DOHH2 (cell line): ENCODE measurements at regions not wholly inside any gene's neighbourhood (a gene's known extent, or its start where the extent isn't known, plus 50 kb on each side); places are given as distances from the start of the nearest gene placed in this dataset.

ENCODE experiments used
- H3F3A ChIP-seq: fragments of 200-600 bp; sonication (generic), shearing (Covaris generic); 2 replicates; pipeline ENCODE4 v1.6.0; 2016; ENCODE audit warnings: antibody characterized with exemption, mild to moderate bottlenecking; ENCODE audit not compliant: control insufficient read depth, insufficient read depth
- H3K27ac ChIP-seq: fragments of 200-600 bp; sonication (generic); 2 replicates; pipeline ENCODE4 v1.5.1; 2014; ENCODE audit warnings: low read depth, mild to moderate bottlenecking, low read length, moderate library complexity
- H3K27me3 ChIP-seq: fragments of 200-600 bp; sonication (generic); 2 replicates; pipeline ENCODE4 v1.6.1; 2014; ENCODE audit warnings: mild to moderate bottlenecking, low read length, mixed read lengths; ENCODE audit not compliant: control insufficient read depth
- H3K36me3 ChIP-seq: fragments of 200-600 bp; sonication (generic); 2 replicates; pipeline ENCODE4 v1.6.1; 2014; ENCODE audit warnings: mild to moderate bottlenecking, low read length, moderate library complexity, mixed read lengths; ENCODE audit not compliant: control insufficient read depth
- H3K4me1 ChIP-seq: fragments of 200-600 bp; sonication (generic); 2 replicates; pipeline ENCODE4 v1.6.1; 2014; ENCODE audit warnings: mild to moderate bottlenecking, low read length, mixed read lengths; ENCODE audit not compliant: control insufficient read depth
- H3K4me2 ChIP-seq: fragments of 200-600 bp; sonication (generic); 2 replicates; pipeline ENCODE4 v1.6.0; 2014; ENCODE audit warnings: mild to moderate bottlenecking, low read length, moderate library complexity
- H3K4me3 ChIP-seq: fragments of 200-600 bp; sonication (generic); 2 replicates; pipeline ENCODE4 v1.5.1; 2014; ENCODE audit warnings: mild to moderate bottlenecking, low read length, mixed read lengths
- H3K79me2 ChIP-seq: fragments of 200-600 bp; sonication (generic); 2 replicates; pipeline ENCODE4 v1.6.1; 2014; ENCODE audit warnings: mild to moderate bottlenecking, low read length, mixed read lengths; ENCODE audit not compliant: control insufficient read depth
- H3K9me2 ChIP-seq: fragments of 200-600 bp; sonication (generic); replicated peaks from 2 replicates; pipeline ENCODE4 v1.6.1; 2014; ENCODE audit warnings: mild to moderate bottlenecking, low read length, mixed read lengths; ENCODE audit not compliant: control insufficient read depth
- H3K9me3 ChIP-seq: fragments of 200-600 bp; sonication (generic); 2 replicates; pipeline ENCODE4 v1.6.1; 2014; ENCODE audit warnings: antibody characterized with exemption, low read length, mixed read lengths; ENCODE audit not compliant: control insufficient read depth, insufficient read depth
- H4K20me1 ChIP-seq: fragments of 200-600 bp; sonication (generic); 2 replicates; pipeline ENCODE4 v1.6.0; 2014; ENCODE audit warnings: low read depth, mild to moderate bottlenecking, antibody characterized with exemption, low read length, moderate library complexity; ENCODE audit not compliant: control insufficient read depth, insufficient read depth
- CTCF ChIP-seq: fragments of 200-600 bp; sonication (generic); IDR thresholded peaks from one replicate; pipeline ENCODE4 v1.5.1; 2014; ENCODE audit warnings: antibody characterized with exemption, mild to moderate bottlenecking, low read depth, low read length; ENCODE audit not compliant: poor library complexity, severe bottlenecking
- EZH2phosphoT487 ChIP-seq: fragments of 200-600 bp; sonication (generic); IDR thresholded peaks from 2 replicates; pipeline ENCODE4 v1.6.1; 2017; ENCODE audit warnings: borderline replicate concordance, mild to moderate bottlenecking, antibody characterized with exemption, low read length, moderate library complexity, mixed read lengths

DNA sequence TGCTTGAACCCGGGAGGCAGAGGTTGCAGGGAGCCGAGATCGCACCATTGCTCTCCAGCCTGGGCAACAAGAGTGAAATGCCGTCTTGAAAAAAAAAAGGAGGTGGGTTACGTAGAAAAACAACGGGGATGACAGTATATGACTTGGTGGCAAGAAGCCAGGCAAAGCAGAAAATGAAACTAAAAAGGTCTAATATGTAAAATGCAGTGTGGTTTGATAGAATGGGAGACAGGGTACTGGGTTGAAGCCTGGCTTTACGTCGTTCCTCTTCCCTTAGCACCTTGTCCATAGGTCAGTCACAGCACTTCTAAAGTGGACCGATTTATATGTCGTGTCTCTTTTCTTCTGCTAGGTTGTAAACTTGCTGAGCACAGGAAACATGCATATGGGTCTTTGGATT lies 274.9 kb upstream of the ZC3H12C start:
- Histone ChIP-seq H3K36me3 (no peaks in the 10 kb centered on the region), H3K4me3 (no peak overlapping the region), H3K9me2 (no peaks in the 10 kb centered on the region), H3K4me2 (no peak overlapping the region), H3K27ac (no peak overlapping the region), H4K20me1 (no peaks in the 10 kb centered on the region), H3F3A (no peaks in the 10 kb centered on the region), H3K79me2 (no peaks in the 10 kb centered on the region), H3K4me1 (no peaks in the 10 kb centered on the region), H3K27me3 (no peaks in the 10 kb centered on the region), H3K9me3 (no peaks in the 10 kb centered on the region)
- no peak for TF ChIP-seq CTCF
- TF ChIP-seq EZH2phosphoT487: no peak

DNA sequence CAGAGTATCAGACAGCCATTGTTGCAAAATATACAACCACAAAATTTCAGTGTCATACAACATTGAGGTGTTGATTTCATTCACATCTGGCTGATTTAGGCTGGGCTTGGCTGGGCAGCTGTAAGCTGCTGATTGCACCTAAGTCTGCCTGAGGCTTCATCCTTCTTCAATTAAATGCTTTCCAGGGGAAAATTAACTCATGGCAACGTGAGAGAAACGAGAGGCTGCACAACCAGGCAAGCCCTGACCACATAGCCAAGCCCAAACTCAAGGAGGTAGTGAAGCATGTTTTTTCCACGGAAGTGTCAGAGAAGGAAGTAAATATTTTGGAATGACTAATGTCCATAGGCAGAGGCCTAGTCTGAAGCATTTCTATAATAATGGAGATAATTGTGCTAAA lies 273.8 kb upstream of the ZC3H12C start:
- Histone ChIP-seq H3K27me3 (no peaks in the 10 kb centered on the region), H3K36me3 (no peaks in the 10 kb centered on the region), H3K27ac (no peak overlapping the region), H3K4me3 (no peak overlapping the region), H3K4me2 (no peak overlapping the region), H3K9me3 (no peaks in the 10 kb centered on the region), H3F3A (no peaks in the 10 kb centered on the region), H3K9me2 (no peaks in the 10 kb centered on the region), H3K4me1 (no peaks in the 10 kb centered on the region), H4K20me1 (no peaks in the 10 kb centered on the region), H3K79me2 (no peaks in the 10 kb centered on the region)
- no peak for TF ChIP-seq EZH2phosphoT487
- TF ChIP-seq CTCF: no peak

DNA sequence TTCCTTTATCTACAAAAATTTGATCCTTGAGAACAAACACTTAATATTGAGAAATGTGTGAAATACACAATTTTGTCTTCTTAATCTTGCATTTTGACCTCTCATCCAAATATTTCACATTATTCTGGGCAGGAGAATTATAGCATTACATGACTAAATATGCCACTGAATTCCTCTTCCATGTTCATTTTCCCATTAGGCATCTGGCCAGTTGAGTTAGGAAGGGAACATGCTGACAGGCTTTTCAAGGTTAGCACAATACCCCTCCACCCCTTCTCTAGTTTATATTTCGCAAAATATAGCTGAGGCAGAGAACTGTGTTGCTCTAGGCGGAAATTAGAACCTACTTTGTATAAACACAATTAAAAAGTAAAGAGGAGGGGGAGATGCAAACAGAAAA lies 271.7 kb upstream of the ZC3H12C start:
- Histone ChIP-seq H3K36me3 (no peaks in the 10 kb centered on the region), H3K4me1 (no peaks in the 10 kb centered on the region), H3K79me2 (no peaks in the 10 kb centered on the region), H3K4me3 (no peak overlapping the region), H3K27ac (no peak overlapping the region), H3K9me3 (no peaks in the 10 kb centered on the region), H3F3A (no peaks in the 10 kb centered on the region), H3K27me3 (no peaks in the 10 kb centered on the region), H3K4me2 (no peak overlapping the region), H4K20me1 (no peaks in the 10 kb centered on the region), H3K9me2 (no peaks in the 10 kb centered on the region)
- TF ChIP-seq EZH2phosphoT487: no peak
- no peak for TF ChIP-seq CTCF
